AG09319 (cell line): ENCODE measurements at regions not wholly inside any gene's neighbourhood (a gene's known extent, or its start where the extent isn't known, plus 50 kb on each side); places are given as distances from the start of the nearest gene placed in this dataset.

Experiments used
- DNase-seq: peaks from one replicate; pipeline ENCODE4 v3.0.0-alpha.2; 2010; ENCODE audit warnings: low read depth; ENCODE audit errors: extremely low read depth
- CTCF ChIP-seq: IDR thresholded peaks from 2 replicates; pipeline ENCODE4 v1.5.1; 2011; ENCODE audit warnings: low read depth, mild to moderate bottlenecking, inconsistent platforms, low read length, moderate library complexity

GRCh38 chr6:168988280-168988679 is 265.4 kb downstream of the THBS2 start:
- TF ChIP-seq CTCF = no peak
- no peak for DNase-seq

GRCh38 chr6:168985705-168986104 is 267.9 kb downstream of the THBS2 start:
- DNase-seq = no peak
- no peak for TF ChIP-seq CTCF

GRCh38 chr6:168983925-168984324 is 269.7 kb downstream of the THBS2 start:
- DNase-seq = no peak
- TF ChIP-seq CTCF = no peak

DNA sequence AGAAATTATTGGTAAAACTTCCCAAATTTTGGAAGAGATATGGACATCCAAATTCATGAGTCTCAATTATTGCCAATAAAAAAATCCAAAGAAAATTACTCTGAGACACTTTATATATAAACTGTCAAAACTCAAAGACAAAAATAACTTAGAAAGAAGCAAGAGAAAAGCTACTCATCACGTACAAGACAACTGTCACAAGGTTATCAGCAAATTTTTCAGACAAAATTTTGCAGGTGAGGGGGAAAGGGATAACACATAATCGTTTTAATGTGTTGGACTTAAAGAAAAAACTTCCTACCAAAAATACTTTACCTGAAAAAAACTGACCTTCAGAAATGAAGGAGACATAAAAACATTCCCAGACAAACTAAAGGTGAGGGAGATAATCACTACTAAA is 272.5 kb downstream of the THBS2 start:
- TF ChIP-seq CTCF = no peak
- DNase-seq = no peak

DNA sequence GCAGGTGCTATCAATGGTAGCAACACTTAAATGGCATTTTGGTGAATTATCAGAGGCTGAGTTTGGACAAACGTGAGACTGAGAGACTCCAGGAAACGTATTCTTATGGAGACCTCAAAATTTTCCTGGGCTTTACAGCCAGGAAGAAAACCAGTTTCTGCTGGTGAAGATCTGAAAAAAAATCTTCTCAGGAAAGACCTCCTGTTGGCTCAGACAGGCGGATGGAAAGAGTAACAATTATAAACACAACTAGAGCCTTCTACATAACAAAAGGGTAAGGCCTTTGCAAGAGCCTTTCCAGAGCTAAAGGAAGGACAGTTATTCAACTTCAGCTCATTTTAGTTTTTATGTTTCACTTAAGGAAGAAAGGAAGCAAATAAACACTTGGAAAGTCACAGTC is 274.4 kb downstream of the THBS2 start:
- no peak for TF ChIP-seq CTCF
- no peak for DNase-seq

DNA sequence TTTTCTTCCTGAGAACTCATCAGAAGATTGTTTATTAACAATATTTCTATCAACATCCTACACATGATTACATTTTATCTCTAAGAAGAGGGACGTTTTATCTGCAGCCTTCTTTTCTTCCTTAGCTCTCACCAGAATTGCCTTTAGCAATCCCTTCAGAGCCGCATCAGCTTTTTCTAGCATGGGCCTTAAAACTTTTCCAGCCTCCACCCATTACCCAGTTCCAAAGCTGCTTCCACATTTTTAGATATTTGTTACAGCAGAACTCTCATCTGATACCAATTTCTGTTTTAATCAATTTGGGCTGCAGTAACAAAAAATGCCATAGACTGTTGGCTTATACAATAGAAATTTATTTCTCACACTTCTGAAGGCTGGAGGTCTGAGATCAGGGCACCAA is 281.5 kb downstream of the THBS2 start:
- no peak for DNase-seq
- no peak for TF ChIP-seq CTCF

DNA sequence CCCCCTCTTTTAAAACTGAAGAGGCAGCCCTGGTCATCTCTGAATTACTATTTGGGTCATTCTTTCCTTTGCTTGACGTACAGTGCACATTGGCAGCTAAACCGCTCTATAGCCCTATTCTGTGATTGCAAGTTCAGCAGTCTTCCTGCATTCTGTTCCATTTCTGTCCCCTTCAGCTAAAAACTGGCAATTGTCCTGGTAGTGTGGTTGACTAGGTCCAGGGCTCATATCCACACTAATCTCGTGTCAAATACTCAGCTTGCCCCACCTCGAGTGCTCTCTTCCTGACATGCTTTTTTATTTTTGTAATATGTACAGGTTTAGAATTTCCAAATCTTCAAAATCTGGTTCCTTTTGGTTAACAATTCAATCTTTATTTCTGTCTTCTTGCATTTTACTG is 282.1 kb downstream of the THBS2 start:
- DNase-seq = no peak

More for the DNA sequence above, 282.1 kb downstream of the THBS2 start:
- no peak for TF ChIP-seq CTCF
